Common myeloid progenitor, CD34-positive (primary cell): ENCODE measurements at regions not wholly inside any gene's neighbourhood (a gene's known extent, or its start where the extent isn't known, plus 50 kb on each side); places are given as distances from the start of the nearest gene placed in this dataset.

Experiments
- CTCF ChIA-PET: fragments of 350-600 bp; sonication (Branson Sonifier 250); formaldehyde crosslinking; loops from one replicate; lab custom pipeline; 2021; ENCODE audit warnings: antibody characterized with exemption; lab: Charles Lee
- POLR2A ChIA-PET: fragments of 350-600 bp; sonication (Branson Sonifier 250); formaldehyde crosslinking; loops from one replicate; lab custom pipeline; 2021; ENCODE audit warnings: antibody characterized with exemption; lab: Charles Lee
- DNase-seq, 3 donors: peaks; one replicate each; pipeline versions ENCODE4 v3.0.0 to v3.0.0-alpha.2; 2013
- H3K27ac ChIP-seq, 2 experiments: 1 replicate in 1 of 2; 2 replicates in 1 of 2; pipeline ENCODE4 v1.7.0; 2013; ENCODE audit warnings: inconsistent platforms in 2 of 2, low read length in 2 of 2, mild to moderate bottlenecking in 2 of 2, low read depth in 1 of 2, moderate library complexity in 1 of 2; ENCODE audit not compliant: severe bottlenecking in 2 of 2, insufficient read depth in 1 of 2, poor library complexity in 1 of 2
- H3K27me3 ChIP-seq, 5 experiments: replicated peaks in 2 of 5; 1 replicate in 3 of 5; 2 replicates in 2 of 5; pipeline versions ENCODE4 v1.6.1 to v1.7.0; 2013; ENCODE audit warnings: low read length in 4 of 5, mild to moderate bottlenecking in 2 of 5, moderate library complexity in 2 of 5, inconsistent platforms in 1 of 5; ENCODE audit not compliant: insufficient read depth in 5 of 5, control insufficient read depth in 4 of 5
- H3K36me3 ChIP-seq, 4 experiments: 1 replicate in 2 of 4; 2 replicates in 2 of 4; pipeline versions ENCODE4 v1.6.1 to v1.7.0; 2013; ENCODE audit warnings: low read length in 3 of 4, control low read depth in 1 of 4, mild to moderate bottlenecking in 1 of 4; ENCODE audit not compliant: control insufficient read depth in 4 of 4, insufficient read depth in 4 of 4
- H3K4me1 ChIP-seq, 4 experiments: 1 replicate in 3 of 4; 2 replicates in 1 of 4; pipeline versions ENCODE4 v1.6.1 to v1.7.1; 2013; ENCODE audit warnings: low read length in 3 of 4, mild to moderate bottlenecking in 3 of 4, control low read depth in 1 of 4, inconsistent platforms in 1 of 4, moderate library complexity in 1 of 4; ENCODE audit not compliant: control insufficient read depth in 4 of 4, insufficient read depth in 4 of 4; ENCODE audit errors: control extremely low read depth in 1 of 4
- H3K4me3 ChIP-seq, 7 experiments: 1 replicate in 4 of 7; 2 replicates in 3 of 7; pipeline versions ENCODE4 v1.5.1 to v1.7.0; 2013; ENCODE audit warnings: mild to moderate bottlenecking in 7 of 7, low read length in 6 of 7, moderate library complexity in 6 of 7, inconsistent platforms in 2 of 7, low read depth in 2 of 7, control low read depth in 1 of 7; ENCODE audit not compliant: insufficient read depth in 4 of 7, control insufficient read depth in 1 of 7; ENCODE audit errors: extremely low read depth in 1 of 7
- H3K9me3 ChIP-seq, 5 experiments: 1 replicate in 4 of 5; 2 replicates in 1 of 5; pipeline versions ENCODE4 v1.6.1 to v1.7.1; 2013; ENCODE audit warnings: low read length in 4 of 5, mild to moderate bottlenecking in 2 of 5, inconsistent platforms in 1 of 5, low read depth in 1 of 5, moderate library complexity in 1 of 5; ENCODE audit not compliant: control insufficient read depth in 4 of 5, insufficient read depth in 2 of 5; ENCODE audit errors: control extremely low read depth in 1 of 5
- WGBS: methylation state at CpG from one replicate; pipeline ENCODE4 v1.1.5; 2013; ENCODE audit not compliant: insufficient coverage; 5-methylcytosine and 5-hydroxymethylcytosine counted together

DNA sequence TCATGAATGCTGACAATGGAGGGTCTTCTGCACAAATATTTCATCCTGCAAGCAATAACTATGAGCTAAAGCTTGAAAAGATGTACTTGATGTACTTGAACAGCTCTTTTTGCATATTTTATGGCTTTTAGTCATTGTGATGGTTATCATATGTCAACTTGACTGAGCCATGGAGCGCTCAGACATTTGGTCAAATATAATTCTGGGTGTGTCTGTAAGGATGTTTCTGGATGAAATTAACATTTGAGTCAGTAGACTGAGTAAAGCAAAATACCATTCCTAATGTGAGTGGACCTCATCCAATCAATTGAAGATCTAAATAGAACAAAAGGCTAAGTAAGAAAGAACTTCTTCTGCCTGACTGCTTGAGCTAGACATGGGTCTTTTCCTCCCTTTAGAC lies 509.0 kb downstream of the BCL11A start:
- WGBS, result no CpG with 5 or more reads among the region's 1 CpG
- no peak for DNase-seq
- Histone ChIP-seq H3K4me3 (no peak overlapping the region), H3K27me3 (no peaks in the 10 kb centered on the region), H3K9me3 (no peaks in the 10 kb centered on the region), H3K36me3 (no peaks in the 10 kb centered on the region), H3K27ac (no peak overlapping the region), H3K4me1 (no peaks in the 10 kb centered on the region)
- POLR2A ChIA-PET, result no interaction called here
- CTCF ChIA-PET, result interaction anchor here (0.8 kb wide), 1 partner anchor 8 kb away, joined by 3 read pairs; no protein-coding TSS in a partner anchor

DNA sequence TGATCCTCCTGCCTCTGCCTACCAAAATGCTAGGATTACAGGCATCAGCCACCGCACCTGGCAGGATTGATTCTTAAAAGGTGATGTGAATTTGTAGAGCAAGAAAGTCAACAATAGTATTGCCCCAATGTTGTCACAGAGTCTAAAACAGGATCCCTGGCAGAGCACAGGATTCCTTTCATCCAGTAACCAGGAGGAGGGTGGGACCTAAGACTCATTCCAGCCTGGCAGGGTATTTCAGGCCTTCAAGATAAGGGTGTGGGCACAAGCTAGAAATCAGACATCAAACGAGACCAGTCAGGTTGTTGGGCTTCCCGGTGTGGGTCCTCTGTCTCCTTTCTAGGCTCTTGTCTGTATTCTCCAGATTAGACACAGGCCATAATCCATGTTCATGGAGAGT lies 511.4 kb downstream of the BCL11A start:
- Histone ChIP-seq H3K9me3 (no peaks in the 10 kb centered on the region), H3K4me3 (no peak overlapping the region), H3K27me3 (no peaks in the 10 kb centered on the region), H3K36me3 (no peaks in the 10 kb centered on the region), H3K27ac (no peak overlapping the region), H3K4me1 (no peaks in the 10 kb centered on the region)
- ChIA-PET POLR2A (no interaction called here), CTCF (no interaction called here)
- WGBS, result 84% methylated on average over 2 of the region's 3 CpGs
- DNase-seq, result no peak

DNA sequence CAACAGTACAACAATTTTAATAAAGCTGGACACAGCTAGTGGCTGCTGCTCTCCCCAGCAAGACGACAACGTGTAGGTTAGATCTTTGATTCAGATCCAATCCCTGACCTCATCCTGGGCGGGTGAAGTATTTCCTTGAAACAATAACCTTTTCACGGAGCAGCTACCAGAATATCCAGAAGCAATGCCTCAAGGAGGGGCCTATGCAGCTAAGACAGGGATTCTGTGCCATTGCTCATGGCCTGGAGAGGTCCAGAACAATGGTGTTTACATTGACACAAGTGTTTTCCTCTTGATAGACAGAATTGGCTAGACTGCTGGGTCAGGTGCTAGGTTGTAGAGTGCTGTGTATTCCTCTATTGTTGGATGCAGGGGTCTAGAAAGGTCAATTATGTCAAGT lies 520.1 kb downstream of the BCL11A start:
- Histone ChIP-seq H3K4me1 (no peaks in the 10 kb centered on the region), H3K9me3 (peaks cover 1 to 39% (median 9%) of the 10 kb centered on the region in 5 experiments), H3K27me3 (no peaks in the 10 kb centered on the region), H3K4me3 (no peak overlapping the region), H3K27ac (no peak overlapping the region), H3K36me3 (no peaks in the 10 kb centered on the region)
- ChIA-PET POLR2A (no interaction called here), CTCF (interaction anchor here (1.5 kb wide), 1 partner anchor 8 kb away, joined by 3 read pairs; no protein-coding TSS in a partner anchor)
- WGBS, result 100% methylated on average over 4 of the region's 4 CpGs
- no peak for DNase-seq

DNA sequence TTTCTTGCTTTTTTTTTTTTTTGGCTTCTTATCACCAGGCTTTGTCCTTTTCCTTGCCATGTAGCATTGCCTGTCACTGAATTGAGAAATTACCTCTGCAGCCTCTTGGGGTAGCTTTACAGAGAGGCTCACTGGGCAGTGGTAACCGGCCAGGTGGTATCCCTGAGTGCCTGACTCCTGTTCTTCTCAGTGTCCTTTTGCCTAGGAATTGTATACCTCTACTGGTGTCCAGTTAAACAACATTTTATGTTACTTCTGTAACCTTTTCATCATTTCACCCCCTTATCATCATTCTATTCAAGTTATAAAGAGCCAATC lies 523.9 kb downstream of the BCL11A start:
- 92% methylated on average over 1 of the region's 1 CpG for WGBS
- Histone ChIP-seq H3K4me1 (peaks cover 0 to 8% (median 1%) of the 10 kb centered on the region in 4 experiments), H3K9me3 (peaks cover 1 to 30% (median 6%) of the 10 kb centered on the region in 5 experiments), H3K27ac (no peak overlapping the region), H3K27me3 (no peaks in the 10 kb centered on the region), H3K4me3 (no peak overlapping the region), H3K36me3 (no peaks in the 10 kb centered on the region)
- ChIA-PET CTCF (interaction anchor here (1.6 kb wide), 1 partner anchor 11 kb away, joined by 3 read pairs; no protein-coding TSS in a partner anchor), POLR2A (no interaction called here)
- no peak for DNase-seq

DNA sequence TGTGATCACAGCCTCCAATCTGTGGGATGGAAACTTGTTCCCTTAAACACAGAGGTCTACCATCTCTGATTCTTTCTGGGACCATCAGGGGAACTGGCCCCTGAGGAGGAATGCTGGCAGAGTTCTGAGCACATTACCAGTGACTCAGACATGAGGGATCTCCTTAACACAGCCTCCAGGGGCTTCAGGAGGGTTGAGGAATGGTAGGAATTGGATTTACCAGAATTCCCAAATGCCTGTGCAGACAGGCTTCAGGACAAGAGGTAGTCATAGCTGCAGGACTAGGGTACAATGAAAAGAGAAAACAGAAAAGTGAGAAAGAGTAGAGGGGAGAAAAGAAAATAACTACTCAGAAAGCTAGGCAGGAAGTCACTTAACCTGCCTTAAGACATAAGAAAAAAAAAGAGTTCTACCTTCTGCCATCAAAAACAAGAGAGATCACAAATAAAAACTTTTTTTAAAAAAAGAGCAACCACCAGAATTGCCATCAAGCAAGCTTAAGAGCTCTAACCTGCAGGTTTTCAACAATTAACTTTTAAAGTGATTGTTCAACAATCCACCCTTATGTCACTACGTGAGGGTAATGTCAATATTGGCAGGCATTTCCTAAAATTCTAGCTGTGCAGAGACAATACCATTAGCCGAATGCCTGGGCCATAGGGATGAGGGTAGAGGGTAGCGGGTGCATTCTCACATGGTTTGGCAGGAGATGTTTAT lies 524.4 kb downstream of the BCL11A start:
- Histone ChIP-seq H3K27me3 (no peaks in the 10 kb centered on the region), H3K4me1 (peaks cover 0 to 12% (median 5%) of the 10 kb centered on the region in 4 experiments), H3K27ac (no peak overlapping the region), H3K4me3 (no peak overlapping the region), H3K36me3 (no peaks in the 10 kb centered on the region), H3K9me3 (peaks cover 1 to 25% (median 6%) of the 10 kb centered on the region in 5 experiments)
- 86% methylated on average over 1 of the region's 3 CpGs for WGBS
- CTCF ChIA-PET, result interaction anchor here (0.7 to 1.0 kb wide), 2 partner anchors 9 to 145 kb away, joined by 3 read pairs; no protein-coding TSS in a partner anchor
- DNase-seq, result no peak
- POLR2A ChIA-PET, result no interaction called here

DNA sequence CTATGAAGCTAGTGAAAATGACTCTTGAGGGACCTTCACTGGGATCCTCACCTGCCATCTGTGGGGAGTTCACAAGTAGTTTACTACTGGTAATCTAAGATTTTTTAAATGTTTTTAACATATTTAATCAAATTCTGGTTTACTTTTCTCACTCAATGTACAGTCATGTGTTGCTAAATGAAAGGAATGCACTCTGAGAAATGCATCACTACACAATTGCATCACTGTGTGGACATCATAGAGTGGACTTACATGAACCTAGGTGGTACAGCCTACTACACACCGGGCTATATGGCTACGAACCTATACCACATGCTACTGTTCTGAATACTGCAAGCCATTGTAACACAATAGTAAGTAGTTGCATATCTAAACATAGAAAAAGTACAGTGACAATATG lies 528.0 kb downstream of the BCL11A start:
- ChIA-PET CTCF (interaction anchor here (0.9 to 2.1 kb wide), 4 partner anchors 8 to 74 kb away, joined by 3 to 6 read pairs (median 4); no protein-coding TSS in a partner anchor), POLR2A (no interaction called here)
- no CpG with 5 or more reads among the region's 2 CpGs for WGBS
- Histone ChIP-seq H3K27me3 (no peaks in the 10 kb centered on the region), H3K4me1 (peaks cover 3 to 21% (median 14%) of the 10 kb centered on the region in 4 experiments), H3K9me3 (peaks cover 0 to 4% (median 0%) of the 10 kb centered on the region in 5 experiments), H3K27ac (no peak overlapping the region), H3K4me3 (no peak overlapping the region), H3K36me3 (no peaks in the 10 kb centered on the region)
- no peak for DNase-seq

DNA sequence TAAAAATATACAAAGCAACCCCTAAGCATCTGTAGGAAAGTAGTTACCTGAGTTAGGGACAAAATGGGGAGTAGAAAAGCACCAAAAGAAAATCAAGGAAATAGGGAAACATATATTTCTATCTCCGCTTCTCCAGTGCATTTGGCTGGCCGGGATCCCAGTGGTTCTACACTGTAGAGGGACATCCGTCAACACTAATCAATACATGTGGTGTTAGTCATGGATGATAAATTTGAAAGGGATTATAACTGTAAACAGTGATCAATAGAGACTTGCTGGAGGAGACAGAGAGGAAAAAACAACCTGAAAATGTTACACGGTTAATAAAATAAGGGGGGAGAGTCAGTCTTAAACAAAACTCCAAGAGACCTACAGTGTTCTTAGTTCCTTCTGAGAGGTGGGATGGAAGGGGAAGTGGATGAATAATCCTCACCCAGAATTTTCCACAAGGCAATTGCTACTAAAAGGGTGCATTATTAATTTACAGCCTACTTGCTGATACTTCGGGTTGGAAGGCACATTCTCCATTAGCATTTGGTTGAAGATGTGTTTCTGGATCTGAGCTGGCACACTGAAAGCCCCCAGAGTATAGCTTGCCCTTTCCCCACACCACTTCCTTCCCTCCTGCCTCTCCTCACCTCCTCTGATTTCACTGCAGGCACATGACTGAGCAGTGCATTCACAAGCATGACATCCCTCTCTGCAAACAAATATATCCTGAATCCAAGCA lies 530.0 kb downstream of the BCL11A start:
- peaks cover 2 to 12% (median 5%) of the 10 kb centered on the region in 5 experiments for H3K9me3 ChIP-seq
- ChIA-PET POLR2A (no interaction called here), CTCF (no interaction called here)
- H3K36me3 ChIP-seq, result no peaks in the 10 kb centered on the region
- WGBS, result 83% methylated on average over 3 of the region's 5 CpGs
- H3K27ac ChIP-seq, result no peak overlapping the region
- no peaks in the 10 kb centered on the region for H3K27me3 ChIP-seq
- H3K4me3 ChIP-seq, result peak overlapping the region in 3 of 7 experiments; percentile 7 to 25 (median 20)
- peaks cover 3 to 21% (median 14%) of the 10 kb centered on the region in 4 experiments for H3K4me1 ChIP-seq
- DNase-seq, result no peak
